H1 (cell line): ENCODE measurements at regions not wholly inside any gene's neighbourhood (a gene's known extent, or its start where the extent isn't known, plus 50 kb on each side); places are given as distances from the start of the nearest gene placed in this dataset.
A peak's percentile ranks its signal among the peaks of the same experiment; 100 is the strongest.

ENCODE experiments used
- CTCF ChIA-PET: fragments of 300-600 bp; sonication (Branson Sonifier 250); formaldehyde crosslinking; loops from one replicate; lab custom pipeline; 2021; ENCODE audit not compliant: partially characterized antibody; lab: Charles Lee
- POLR2A ChIA-PET: fragments of 300-600 bp; sonication (Branson Sonifier 250); formaldehyde crosslinking; loops from one replicate; lab custom pipeline; 2021; ENCODE audit warnings: inconsistent platforms; ENCODE audit not compliant: partially characterized antibody; lab: Charles Lee
- DNase-seq, 2 experiments: peaks; one replicate each; pipeline versions ENCODE4 v3.0.0 to v3.0.0-alpha.2; 2010 to 2022; ENCODE audit warnings: low spot score in 2 of 2, low read depth in 1 of 2, mixed read lengths in 1 of 2
- FAIRE-seq: peaks from 2 replicates; lab custom pipeline; 2011; peaks lifted over from hg19 to GRCh38; lab: Jason Lieb, UNC
- H2AFZ ChIP-seq: 2 replicates; pipeline ENCODE4 v1.8.1; 2012; ENCODE audit warnings: low read length, inconsistent platforms
- H2AK5ac ChIP-seq: 2 replicates; pipeline ENCODE4 v1.6.1; 2013; ENCODE audit warnings: low read depth, low read length
- H2BK120ac ChIP-seq: replicated peaks from 2 replicates; pipeline ENCODE3; 2013; ENCODE audit warnings: low read depth, low read length, inconsistent platforms
- H2BK12ac ChIP-seq: 2 replicates; pipeline ENCODE4 v1.6.1; 2013; ENCODE audit warnings: low read depth, low read length
- H2BK15ac ChIP-seq: 2 replicates; pipeline ENCODE4 v1.6.1; 2013; ENCODE audit warnings: low read length
- H2BK20ac ChIP-seq: 2 replicates; pipeline ENCODE4 v1.6.1; 2013; ENCODE audit warnings: low read length
- H2BK5ac ChIP-seq: 2 replicates; pipeline ENCODE4 v1.6.1; 2013; ENCODE audit warnings: low read depth, low read length
- H3K14ac ChIP-seq: 2 replicates; pipeline ENCODE4 v1.6.1; 2013; ENCODE audit warnings: inconsistent platforms; ENCODE audit not compliant: insufficient read length
- H3K18ac ChIP-seq: 2 replicates; pipeline ENCODE4 v1.6.1; 2013; ENCODE audit warnings: low read length; ENCODE audit errors: extremely low read depth
- H3K23ac ChIP-seq: 2 replicates; pipeline ENCODE4 v1.6.1; 2013; ENCODE audit warnings: inconsistent platforms; ENCODE audit not compliant: insufficient read length
- H3K23me2 ChIP-seq: 2 replicates; pipeline ENCODE4 v1.6.1; 2013; ENCODE audit warnings: low read depth, low read length
- H3K27ac ChIP-seq: 2 replicates; pipeline ENCODE4 v1.6.1; 2011; ENCODE audit warnings: low read depth, low read length, inconsistent platforms
- H3K27me3 ChIP-seq, 4 experiments: replicated peaks in 1 of 4; 1 replicate in 1 of 4; 2 replicates in 3 of 4; pipeline versions ENCODE4 v1.6.1 to v1.8.1; 2011 to 2013; ENCODE audit warnings: low read length in 3 of 4, mild to moderate bottlenecking in 3 of 4, inconsistent platforms in 2 of 4, mixed read lengths in 2 of 4, moderate library complexity in 1 of 4; ENCODE audit not compliant: control insufficient read depth in 3 of 4, insufficient read depth in 3 of 4; ENCODE audit errors: extremely low read depth in 1 of 4
- H3K36me3 ChIP-seq, 4 experiments: 2 replicates each; pipeline versions ENCODE4 v1.6.1 to v1.8.1; 2011 to 2013; ENCODE audit warnings: mild to moderate bottlenecking in 4 of 4, low read length in 3 of 4, moderate library complexity in 2 of 4, control low read depth in 1 of 4, inconsistent platforms in 1 of 4; ENCODE audit not compliant: insufficient read depth in 4 of 4, control insufficient read depth in 2 of 4
- H3K4ac ChIP-seq: replicated peaks from 2 replicates; pipeline ENCODE3; 2013; ENCODE audit warnings: low read length, low read depth, mixed read lengths, inconsistent platforms; ENCODE audit not compliant: insufficient read length
- H3K4me1 ChIP-seq, 4 experiments: replicated peaks in 1 of 4; 1 replicate in 1 of 4; 2 replicates in 3 of 4; pipeline versions ENCODE4 v1.6.1 to v1.8.1; 2011 to 2013; ENCODE audit warnings: low read length in 3 of 4, inconsistent platforms in 2 of 4, mixed read lengths in 1 of 4; ENCODE audit not compliant: insufficient read depth in 4 of 4, control insufficient read depth in 3 of 4
- H3K4me2 ChIP-seq, 2 experiments: 2 replicates each; pipeline versions ENCODE4 v1.6.1 to v1.8.1; 2011 to 2013; ENCODE audit warnings: low read depth in 2 of 2, low read length in 2 of 2, control low read depth in 1 of 2, inconsistent platforms in 1 of 2, mild to moderate bottlenecking in 1 of 2; ENCODE audit not compliant: insufficient read depth in 1 of 2
- H3K4me3 ChIP-seq, 4 experiments: fragments of 200-600, 300-600 bp in 1 of 4; sonication (generic), shearing (Covaris generic), sonication (Bioruptor Twin) in 1 of 4; 2 replicates each; pipeline versions ENCODE4 v1.5.1 to v1.8.1; 2011 to 2016; ENCODE audit warnings: low read length in 4 of 4, low read depth in 3 of 4, control low read depth in 2 of 4, inconsistent platforms in 2 of 4, mild to moderate bottlenecking in 2 of 4, mixed read lengths in 1 of 4, moderate library complexity in 1 of 4; ENCODE audit not compliant: insufficient read depth in 2 of 4; ENCODE audit errors: extremely low read depth in 1 of 4
- H3K56ac ChIP-seq: replicated peaks from 2 replicates; pipeline ENCODE3; 2013; ENCODE audit warnings: low read depth, mild to moderate bottlenecking, mixed read lengths, low read length, inconsistent platforms; ENCODE audit not compliant: insufficient read length
- H3K79me1 ChIP-seq: 2 replicates; pipeline ENCODE4 v1.6.1; 2013; ENCODE audit warnings: low read depth, low read length, control low read depth
- H3K79me2 ChIP-seq, 2 experiments: 2 replicates each; pipeline versions ENCODE4 v1.6.1 to v1.8.1; 2012 to 2013; ENCODE audit warnings: low read length in 2 of 2, mild to moderate bottlenecking in 2 of 2, inconsistent platforms in 1 of 2; ENCODE audit not compliant: insufficient read depth in 2 of 2, control insufficient read depth in 1 of 2
- H3K9ac ChIP-seq, 4 experiments: replicated peaks in 1 of 4; 1 replicate in 1 of 4; 2 replicates in 3 of 4; pipeline versions ENCODE4 v1.6.1 to v1.8.1; 2011 to 2013; ENCODE audit warnings: low read depth in 3 of 4, low read length in 3 of 4, control low read depth in 2 of 4, mild to moderate bottlenecking in 2 of 4, moderate library complexity in 2 of 4, inconsistent platforms in 1 of 4; ENCODE audit errors: extremely low read depth in 1 of 4
- H3K9me3 ChIP-seq, 2 experiments: 2 replicates each; pipeline versions ENCODE4 v1.6.1 to v1.8.1; 2012 to 2013; ENCODE audit warnings: mild to moderate bottlenecking in 2 of 2, moderate library complexity in 2 of 2, control low read depth in 1 of 2, inconsistent platforms in 1 of 2, low read depth in 1 of 2, low read length in 1 of 2, mixed read lengths in 1 of 2; ENCODE audit not compliant: insufficient read depth in 2 of 2
- H4K20me1 ChIP-seq, 2 experiments: replicated peaks in 1 of 2; 2 replicates each; pipeline versions ENCODE3 to v1.8.1; 2011 to 2013; ENCODE audit warnings: inconsistent platforms in 2 of 2, low read length in 2 of 2, mild to moderate bottlenecking in 1 of 2; ENCODE audit not compliant: insufficient read depth in 2 of 2, control insufficient read depth in 1 of 2
- H4K5ac ChIP-seq: 2 replicates; pipeline ENCODE4 v1.6.1; 2013; ENCODE audit warnings: low read length, low read depth, mixed read lengths, inconsistent platforms; ENCODE audit not compliant: insufficient read length
- H4K8ac ChIP-seq: 2 replicates; pipeline ENCODE4 v1.8.0; 2013; ENCODE audit warnings: mild to moderate bottlenecking, moderate library complexity, low read length, inconsistent platforms; ENCODE audit not compliant: insufficient read depth; ENCODE audit errors: extremely low read depth
- H4K91ac ChIP-seq: replicated peaks from 2 replicates; pipeline ENCODE3; 2013; ENCODE audit warnings: low read length, mixed read lengths, inconsistent platforms; ENCODE audit not compliant: insufficient read length
- EGR1 ChIP-seq: IDR thresholded peaks from 2 replicates; pipeline ENCODE4 v1.6.1; 2011; ENCODE audit warnings: low read depth, low read length, borderline replicate concordance
- GABPA ChIP-seq: IDR thresholded peaks from 2 replicates; pipeline ENCODE4 v1.6.1; 2011; ENCODE audit warnings: mild to moderate bottlenecking, low read length, moderate library complexity, borderline replicate concordance; ENCODE audit not compliant: insufficient read depth
- KDM4A ChIP-seq: IDR thresholded peaks from one replicate; pipeline ENCODE4 v1.7.1; 2012; ENCODE audit warnings: low read depth, mild to moderate bottlenecking, moderate library complexity, low read length, inconsistent platforms; ENCODE audit not compliant: severe bottlenecking
- RBBP5 ChIP-seq: IDR thresholded peaks from 2 replicates; pipeline ENCODE4 v1.7.1; 2012; ENCODE audit warnings: low read depth, mild to moderate bottlenecking, inconsistent platforms, low read length, moderate library complexity, borderline replicate concordance
- WGBS, 2 experiments: shearing (Covaris generic) in 1 of 2; methylation state at CpG; one replicate each; pipeline versions ENCODE4 v1.1.6 to v1.1.7; 2013 to 2015; ENCODE audit warnings: low lambda C conversion rate in 2 of 2, mixed read lengths in 2 of 2, inconsistent platforms in 1 of 2, low coverage in 1 of 2, missing lambda C conversion rate in 1 of 2; ENCODE audit not compliant: insufficient replicate concordance in 2 of 2, insufficient coverage in 1 of 2, insufficient read length in 1 of 2; ENCODE audit errors: extremely low coverage in 1 of 2, missing lambda C conversion rate in 1 of 2; 5-methylcytosine and 5-hydroxymethylcytosine counted together

GRCh38 chr16:5296176-5296575 is 198.6 kb upstream of the EEF2KMT start:
- DNase-seq (peak in 1 of 2 experiments; percentile 22), FAIRE-seq (peak; percentile 60)
- Histone ChIP-seq H3K56ac (no peak overlapping the region), H2BK5ac (no peak overlapping the region), H2BK20ac (no peak overlapping the region), H2AK5ac (no peak overlapping the region), H2BK120ac (no peak overlapping the region), H2BK12ac (no peak overlapping the region), H3K27ac (no peak overlapping the region), H4K5ac (no peak overlapping the region), H3K9me3 (no peaks in the 10 kb centered on the region), H3K79me1 (no peaks in the 10 kb centered on the region), H3K23ac (no peak overlapping the region), H4K20me1 (no peaks in the 10 kb centered on the region), H3K23me2 (no peaks in the 10 kb centered on the region), H3K18ac (no peak overlapping the region), H3K4ac (no peak overlapping the region), H2BK15ac (no peak overlapping the region), H3K27me3 (no peaks in the 10 kb centered on the region), H3K14ac (no peak overlapping the region), H4K91ac (no peak overlapping the region), H2AFZ (no peak overlapping the region), H3K4me2 (peak overlapping the region in 1 of 2 experiments; percentile 37; a peak in 2 of 4 replicates), H3K79me2 (no peaks in the 10 kb centered on the region), H3K36me3 (no peaks in the 10 kb centered on the region), H3K4me1 (peaks cover 0 to 5% (median 2%) of the 10 kb centered on the region in 4 experiments; a peak in 3 of 7 replicates), H3K4me3 (no peak overlapping the region), H3K9ac (no peak overlapping the region), H4K8ac (no peak overlapping the region)
- TF ChIP-seq GABPA = no peak
- no peak for TF ChIP-seq RBBP5
- no peak for TF ChIP-seq EGR1
- no peak for TF ChIP-seq KDM4A
- 76% methylated on average over 3 of the region's 3 CpGs; no CpG with 5 or more reads in 1 of the 2 experiments for WGBS, 2 experiments
- POLR2A ChIA-PET = interaction anchor here (0.6 kb wide), 1 partner anchor 22 kb away, joined by 4 read pairs; no protein-coding TSS in a partner anchor
- CTCF ChIA-PET = interaction anchor here (1.8 kb wide), 1 partner anchor 68 kb away, joined by 3 read pairs; no protein-coding TSS in a partner anchor
